Activated CD8-positive, alpha-beta T cell treated with anti-CD3 and anti-CD28 coated beads for 36 hours (primary cell): ENCODE measurements at regions not wholly inside any gene's neighbourhood (a gene's known extent, or its start where the extent isn't known, plus 50 kb on each side); places are given as distances from the start of the nearest gene placed in this dataset.

Experiments used
- ATAC-seq: fragments of 200-7000 bp; cut with Tn5 transposase; one replicate; pipeline ENCODE4 v1.10.0; 2021; ENCODE audit warnings: mild to moderate bottlenecking, moderate library complexity
- CTCF ChIA-PET: fragments of 350-600 bp; sonication (Branson Sonifier 250); formaldehyde crosslinking; loops from one replicate; lab custom pipeline; 2021; ENCODE audit warnings: antibody characterized with exemption; lab: Charles Lee
- POLR2A ChIA-PET: fragments of 350-600 bp; sonication (Branson Sonifier 250); formaldehyde crosslinking; loops from one replicate; lab custom pipeline; 2021; ENCODE audit warnings: antibody characterized with exemption; lab: Charles Lee
- DNase-seq: peaks from one replicate; pipeline ENCODE4 v3.0.0-alpha.2; 2020
- H3K27ac Mint-ChIP-seq: one replicate; pipeline ENCODE4 v1.8.0; 2021; ENCODE audit warnings: mild to moderate bottlenecking, mixed read lengths
- H3K27me3 Mint-ChIP-seq: one replicate; pipeline ENCODE4 v1.8.0; 2021; ENCODE audit warnings: mixed read lengths
- H3K36me3 Mint-ChIP-seq: one replicate; pipeline ENCODE4 v1.8.0; 2021; ENCODE audit warnings: low read depth, mixed read lengths
- H3K4me1 Mint-ChIP-seq: one replicate; pipeline ENCODE4 v1.8.0; 2021; ENCODE audit warnings: low read depth, mixed read lengths
- H3K4me3 Mint-ChIP-seq: one replicate; pipeline ENCODE4 v1.8.0; 2021; ENCODE audit warnings: mild to moderate bottlenecking, moderate library complexity, mixed read lengths
- H3K9me3 Mint-ChIP-seq: one replicate; pipeline ENCODE4 v1.8.0; 2021; ENCODE audit warnings: mixed read lengths
- intact Hi-C: fragments of 100-400 bp; cut with micrococcal nuclease; formaldehyde crosslinking; loops from one replicate; pipeline ENCODE4 v1.10.0; 2022
- TF ChIP-seq, protein P1 (sequence below): fragments of 200-600 bp; IDR thresholded peaks from one replicate; pipeline ENCODE4 v1.8.0; 2022; ENCODE audit warnings: antibody characterized with exemption, mild to moderate bottlenecking

DNA sequence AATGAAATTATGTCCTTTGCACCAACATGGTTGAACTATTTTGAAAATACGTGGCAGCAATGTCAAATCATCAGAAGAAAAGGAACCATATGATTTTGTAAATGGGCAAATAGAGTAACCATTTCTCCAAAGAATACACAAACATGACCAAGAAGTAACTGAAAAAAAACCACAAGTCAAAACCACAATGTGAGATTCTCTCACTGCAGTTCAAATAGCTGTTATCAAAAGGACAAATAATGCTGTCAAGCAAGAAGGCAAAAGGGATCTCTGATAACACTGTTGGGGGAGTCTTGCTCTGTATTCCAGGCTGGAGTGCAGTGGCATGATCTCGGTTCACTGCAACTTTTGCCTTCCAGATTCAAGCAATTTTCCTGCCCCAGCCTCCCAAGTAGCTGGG, 170.7 kb upstream of the XIST start:
- TF ChIP-seq, protein P1, sequence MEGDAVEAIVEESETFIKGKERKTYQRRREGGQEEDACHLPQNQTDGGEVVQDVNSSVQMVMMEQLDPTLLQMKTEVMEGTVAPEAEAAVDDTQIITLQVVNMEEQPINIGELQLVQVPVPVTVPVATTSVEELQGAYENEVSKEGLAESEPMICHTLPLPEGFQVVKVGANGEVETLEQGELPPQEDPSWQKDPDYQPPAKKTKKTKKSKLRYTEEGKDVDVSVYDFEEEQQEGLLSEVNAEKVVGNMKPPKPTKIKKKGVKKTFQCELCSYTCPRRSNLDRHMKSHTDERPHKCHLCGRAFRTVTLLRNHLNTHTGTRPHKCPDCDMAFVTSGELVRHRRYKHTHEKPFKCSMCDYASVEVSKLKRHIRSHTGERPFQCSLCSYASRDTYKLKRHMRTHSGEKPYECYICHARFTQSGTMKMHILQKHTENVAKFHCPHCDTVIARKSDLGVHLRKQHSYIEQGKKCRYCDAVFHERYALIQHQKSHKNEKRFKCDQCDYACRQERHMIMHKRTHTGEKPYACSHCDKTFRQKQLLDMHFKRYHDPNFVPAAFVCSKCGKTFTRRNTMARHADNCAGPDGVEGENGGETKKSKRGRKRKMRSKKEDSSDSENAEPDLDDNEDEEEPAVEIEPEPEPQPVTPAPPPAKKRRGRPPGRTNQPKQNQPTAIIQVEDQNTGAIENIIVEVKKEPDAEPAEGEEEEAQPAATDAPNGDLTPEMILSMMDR, result no peak
- ChIA-PET CTCF (no interaction called here), POLR2A (no interaction called here)
- Mint-ChIP-seq H3K9me3 (peaks cover 4% of the 10 kb centered on the region), H3K27me3 (no peaks in the 10 kb centered on the region), H3K27ac (no peak overlapping the region), H3K4me3 (no peak overlapping the region), H3K4me1 (no peaks in the 10 kb centered on the region), H3K36me3 (no peaks in the 10 kb centered on the region)
- ATAC-seq, result no peak
- intact Hi-C loops, result no loop called here
- no peak for DNase-seq

DNA sequence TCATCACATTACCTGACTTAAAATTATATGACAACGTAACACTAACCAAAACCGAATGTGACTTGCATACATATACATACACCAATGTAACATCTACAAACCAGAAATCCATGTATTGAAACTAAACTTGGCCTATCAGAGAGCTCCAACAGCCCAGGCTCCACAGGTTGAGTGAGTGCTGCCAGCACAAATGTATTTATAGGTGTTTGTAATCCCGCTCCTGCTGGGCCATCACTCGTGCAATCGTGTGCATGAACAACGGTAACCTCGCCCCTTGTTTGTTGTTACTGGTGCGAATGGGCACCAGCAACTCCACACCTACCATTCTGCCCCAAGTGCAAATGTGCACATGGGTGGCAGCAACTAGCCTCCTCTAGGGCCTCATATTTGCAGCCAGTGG, 165.7 kb upstream of the XIST start:
- no peaks in the 10 kb centered on the region for H3K36me3 Mint-ChIP-seq
- H3K4me1 Mint-ChIP-seq, result no peaks in the 10 kb centered on the region
- H3K27me3 Mint-ChIP-seq, result no peaks in the 10 kb centered on the region
- TF ChIP-seq, protein P1, result no peak
- CTCF ChIA-PET, result no interaction called here
- intact Hi-C loops, result loop anchor here (10.0 kb wide), 1 partner anchor 117 kb away; no protein-coding TSS in a partner anchor
- no peaks in the 10 kb centered on the region for H3K9me3 Mint-ChIP-seq
- POLR2A ChIA-PET, result no interaction called here
- H3K4me3 Mint-ChIP-seq, result no peak overlapping the region
- H3K27ac Mint-ChIP-seq, result no peak overlapping the region
- DNase-seq, result no peak
- no peak for ATAC-seq

DNA sequence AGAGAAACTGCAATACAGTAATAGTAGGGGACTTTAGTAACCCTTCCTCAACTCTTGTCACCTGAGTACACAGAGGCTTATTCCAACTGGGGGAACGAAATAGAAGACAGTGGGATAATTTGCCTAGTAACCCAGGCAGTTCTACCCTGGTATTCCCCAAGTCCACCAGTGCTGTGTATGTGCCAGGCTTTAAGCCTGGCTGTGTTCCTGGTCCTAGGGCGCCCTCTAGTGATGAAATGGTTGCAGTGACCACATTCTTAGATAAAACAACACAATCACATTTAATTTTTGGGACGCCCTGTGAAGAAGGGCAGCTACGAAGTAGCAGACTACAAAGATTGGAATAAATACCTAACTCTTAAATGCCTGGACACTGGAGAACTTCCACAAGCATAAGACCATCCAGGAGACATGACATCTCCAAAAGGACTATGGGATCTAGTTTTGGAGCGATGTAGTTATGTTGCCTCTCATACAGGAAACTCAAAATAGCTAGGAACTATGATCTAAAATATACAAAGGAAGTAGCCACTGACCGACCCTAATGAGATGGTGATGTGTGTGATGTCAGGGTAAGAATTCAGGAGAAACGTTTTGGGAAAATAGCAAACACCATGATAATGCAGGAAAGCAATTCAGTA, 163.0 kb upstream of the XIST start:
- intact Hi-C loops, result loop anchor here (1.0 to 10.0 kb wide), 2 partner anchors 119 to 160 kb away; no protein-coding TSS in a partner anchor
- CTCF ChIA-PET, result interaction anchor here (1.1 to 3.7 kb wide), 4 partner anchors 9 to 162 kb away, joined by 3 to 18 read pairs (median 8); partner anchors contain the start of gene XIST
- Mint-ChIP-seq H3K36me3 (no peaks in the 10 kb centered on the region), H3K27me3 (no peaks in the 10 kb centered on the region), H3K4me3 (no peak overlapping the region), H3K9me3 (no peaks in the 10 kb centered on the region), H3K27ac (no peak overlapping the region), H3K4me1 (no peaks in the 10 kb centered on the region)
- DNase-seq (peak; percentile 73), ATAC-seq (peak; percentile 77)
- POLR2A ChIA-PET, result interaction anchor here (0.6 kb wide), 1 partner anchor 559 kb away, joined by 3 read pairs; no protein-coding TSS in a partner anchor
- TF ChIP-seq, protein P1, result peak; percentile 51

DNA sequence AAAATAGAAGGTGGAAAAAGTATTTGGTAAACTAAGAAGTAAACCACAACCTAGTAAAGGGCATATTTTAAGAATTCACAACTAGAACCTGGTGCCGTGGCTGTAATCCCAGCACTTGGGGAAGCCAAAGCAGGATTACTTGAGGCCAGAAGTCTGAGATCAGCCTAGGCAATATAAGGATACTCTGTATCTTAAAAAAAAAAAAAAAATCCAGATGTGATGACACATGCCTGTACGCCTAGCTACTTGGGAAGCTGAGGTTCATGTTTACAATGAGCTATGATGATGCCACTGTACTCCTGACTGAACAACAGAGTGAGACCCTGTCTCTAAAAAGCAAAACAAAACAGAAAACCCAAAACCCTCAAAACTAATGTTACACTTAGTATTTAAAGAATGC, 156.5 kb upstream of the XIST start:
- ATAC-seq (no peak), DNase-seq (no peak)
- TF ChIP-seq, protein P1, result no peak
- intact Hi-C loops, result no loop called here
- Mint-ChIP-seq H3K9me3 (peaks cover 5% of the 10 kb centered on the region), H3K27me3 (no peaks in the 10 kb centered on the region), H3K27ac (no peak overlapping the region), H3K4me1 (no peaks in the 10 kb centered on the region), H3K36me3 (peaks cover 15% of the 10 kb centered on the region), H3K4me3 (no peak overlapping the region)
- ChIA-PET POLR2A (no interaction called here), CTCF (no interaction called here)

DNA sequence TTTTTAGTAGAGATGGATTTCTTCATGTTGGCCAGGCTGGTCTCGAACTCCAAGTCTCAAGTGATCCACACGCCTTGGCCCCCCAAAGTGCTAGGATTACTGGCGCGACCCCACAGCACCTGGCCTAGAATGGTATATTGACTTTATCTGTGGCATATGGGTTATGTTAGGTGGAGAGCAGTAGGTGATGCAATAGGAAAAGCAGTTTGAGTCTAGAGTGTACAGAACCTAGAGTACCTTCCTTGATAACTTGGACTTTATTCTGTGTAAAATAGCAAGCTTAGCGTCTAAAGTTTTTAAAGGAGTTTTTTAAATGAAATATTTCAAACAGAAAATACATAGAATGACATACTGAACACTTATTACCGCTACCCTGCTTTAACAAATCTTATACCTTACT, 139.5 kb upstream of the XIST start:
- TF ChIP-seq, protein P1, result no peak
- ATAC-seq, result no peak
- Mint-ChIP-seq H3K27me3 (no peaks in the 10 kb centered on the region), H3K4me1 (peaks cover 6% of the 10 kb centered on the region), H3K27ac (no peak overlapping the region), H3K9me3 (no peaks in the 10 kb centered on the region), H3K4me3 (no peak overlapping the region), H3K36me3 (peaks cover 30% of the 10 kb centered on the region)
- ChIA-PET CTCF (no interaction called here), POLR2A (no interaction called here)
- DNase-seq, result no peak
- intact Hi-C loops, result no loop called here
